PC-9 (cell line): ENCODE measurements at regions not wholly inside any gene's neighbourhood (a gene's known extent, or its start where the extent isn't known, plus 50 kb on each side); places are given as distances from the start of the nearest gene placed in this dataset.
"Not testable (repeated sequence)": the region's sequence is repeated elsewhere in the genome, so short reads cannot be mapped to it uniquely, and the experiment has no call there.

Experiments
- BruUV-seq: library from RNA; stranded (reverse); fragments of 400-500 nt; replicated peaks from 2 replicates; lab custom pipeline; 2021; lab: Mats Ljungman, UMichigan
- CTCF ChIA-PET: fragments of 300-600 bp; sonication (Branson Sonifier 250); formaldehyde crosslinking; loops from one replicate; lab custom pipeline; 2022; ENCODE audit warnings: antibody characterized with exemption; lab: Charles Lee
- POLR2A ChIA-PET: fragments of 300-600 bp; sonication (Branson Sonifier 250); formaldehyde crosslinking; loops from one replicate; lab custom pipeline; 2022; ENCODE audit warnings: antibody characterized with exemption; ENCODE audit not compliant: unreplicated experiment; lab: Charles Lee
- DNase-seq, 2 experiments: peaks; one replicate each; pipeline versions ENCODE4 v3.0.0 to v3.0.0-alpha.2; 2015 to 2022; ENCODE audit warnings: mixed read lengths in 1 of 2
- H2AFZ ChIP-seq: fragments of 200-600 bp; sonication (generic); 2 replicates; pipeline ENCODE4 v1.8.1; 2017; ENCODE audit warnings: antibody characterized with exemption
- H3F3A ChIP-seq: fragments of 200-600 bp; sonication (generic); 2 replicates; pipeline ENCODE4 v1.8.1; 2017; ENCODE audit warnings: antibody characterized with exemption, mild to moderate bottlenecking, low read depth; ENCODE audit not compliant: insufficient read depth
- H3K27ac ChIP-seq: fragments of 200-600 bp; sonication (generic); 2 replicates; pipeline ENCODE4 v1.6.1; 2016; ENCODE audit warnings: mixed run types
- H3K27me3 ChIP-seq: fragments of 200-600 bp; sonication (generic); 2 replicates; pipeline ENCODE4 v1.6.1; 2016; ENCODE audit warnings: low read depth, mixed run types; ENCODE audit not compliant: insufficient read depth
- H3K36me3 ChIP-seq: fragments of 200-600 bp; sonication (generic); 2 replicates; pipeline ENCODE4 v1.6.1; 2016; ENCODE audit warnings: low read depth, mixed run types
- H3K4me1 ChIP-seq: fragments of 200-600 bp; sonication (generic); replicated peaks from 2 replicates; pipeline ENCODE4 v1.6.1; 2016; ENCODE audit warnings: mixed run types; ENCODE audit not compliant: insufficient read depth
- H3K4me2 ChIP-seq: fragments of 200-600 bp; sonication (generic); 2 replicates; pipeline ENCODE4 v1.6.1; 2017; ENCODE audit warnings: mixed run types
- H3K4me3 ChIP-seq: fragments of 200-600 bp; sonication (generic); 2 replicates; pipeline ENCODE4 v1.6.1; 2016; ENCODE audit warnings: mixed run types
- H3K79me2 ChIP-seq: fragments of 200-600 bp; sonication (generic); 2 replicates; pipeline ENCODE4 v1.6.1; 2017; ENCODE audit warnings: low read depth, mixed run types
- H3K9me2 ChIP-seq: fragments of 200-600 bp; sonication (generic); 2 replicates; pipeline ENCODE4 v1.8.1; 2017; ENCODE audit warnings: mild to moderate bottlenecking; ENCODE audit not compliant: insufficient read depth
- H3K9me3 ChIP-seq: fragments of 200-600 bp; sonication (generic); 2 replicates; pipeline ENCODE4 v1.8.1; 2016; ENCODE audit warnings: low read depth; ENCODE audit not compliant: insufficient read depth
- H4K20me1 ChIP-seq: fragments of 200-600 bp; sonication (generic); 2 replicates; pipeline ENCODE4 v1.8.1; 2017; ENCODE audit not compliant: insufficient read depth
- CTCF ChIP-seq: fragments of 200-600 bp; sonication (generic); conservative IDR thresholded peaks from 2 replicates; pipeline ENCODE4 v1.6.1; 2017; ENCODE audit warnings: mixed run types, antibody characterized with exemption, mild to moderate bottlenecking, moderate library complexity
- intact Hi-C: fragments of 100-400 bp; cut with micrococcal nuclease; formaldehyde crosslinking; loops from one replicate; pipeline ENCODE4 v1.10.0; 2022; ENCODE audit not compliant: unreplicated experiment

- H4K20me1 ChIP-seq, POLR2A ChIA-PET, H3K27ac ChIP-seq, CTCF ChIA-PET, intact Hi-C loops, H3K4me2 ChIP-seq, BruUV-seq, H3K27me3 ChIP-seq, H3K4me3 ChIP-seq, H3K36me3 ChIP-seq, H3K9me3 ChIP-seq, DNase-seq, H2AFZ ChIP-seq, H3K9me2 ChIP-seq, H3F3A ChIP-seq, H3K79me2 ChIP-seq: not testable (repeated sequence)
- peaks cover 16% of the 10 kb centered on the region; the same call in 1 of the 2 replicates for H3K4me1 ChIP-seq
Observed at GRCh38 chr2:158866082-158866481, 71.0 kb downstream of the DAPL1 start.

GRCh38 chr2:158867531-158868191 is 72.5 kb downstream of the DAPL1 start:
- BruUV-seq, H3K9me2 ChIP-seq, H4K20me1 ChIP-seq, POLR2A ChIA-PET, intact Hi-C loops, H3K4me2 ChIP-seq, H3K36me3 ChIP-seq, H3K4me3 ChIP-seq, H3F3A ChIP-seq, H3K27ac ChIP-seq, H3K27me3 ChIP-seq, DNase-seq, H3K9me3 ChIP-seq, CTCF ChIA-PET, H3K79me2 ChIP-seq, H2AFZ ChIP-seq: not testable (repeated sequence)
- H3K4me1 ChIP-seq: peaks cover 16% of the 10 kb centered on the region; the same call in 1 of the 2 replicates

- BruUV-seq, H3K27ac ChIP-seq, H3K36me3 ChIP-seq, H3K9me3 ChIP-seq, H3K79me2 ChIP-seq, CTCF ChIA-PET, H3K4me3 ChIP-seq, intact Hi-C loops, H2AFZ ChIP-seq, H3K4me2 ChIP-seq, H3F3A ChIP-seq, POLR2A ChIA-PET, H4K20me1 ChIP-seq, H3K27me3 ChIP-seq, H3K9me2 ChIP-seq: not testable (repeated sequence)
- H3K4me1 ChIP-seq: peaks cover 16% of the 10 kb centered on the region; the same call in 1 of the 2 replicates
- DNase-seq: peak in 1 of 2 experiments; percentile 32
Observed at GRCh38 chr2:158868386-158868785, 73.3 kb downstream of the DAPL1 start.

GRCh38 chr2:158869122-158869521 is 74.0 kb downstream of the DAPL1 start:
- H3K27me3 ChIP-seq, H4K20me1 ChIP-seq, H3K4me3 ChIP-seq, POLR2A ChIA-PET, H2AFZ ChIP-seq, BruUV-seq, H3K79me2 ChIP-seq, intact Hi-C loops, H3K36me3 ChIP-seq, H3K9me3 ChIP-seq, H3F3A ChIP-seq, H3K9me2 ChIP-seq, CTCF ChIA-PET, H3K27ac ChIP-seq: not testable (repeated sequence)
- DNase-seq: peak in 1 of 2 experiments; percentile 26
- peak; percentile 40; the same call in 1 of the 2 replicates for TF ChIP-seq CTCF
- Histone ChIP-seq H3K4me1 (peaks cover 16% of the 10 kb centered on the region; the same call in 1 of the 2 replicates), H3K4me2 (peak overlapping the region; percentile 55)

- BruUV-seq, POLR2A ChIA-PET: not testable (repeated sequence)
Observed at GRCh38 chr2:158869609-158870008, 74.5 kb downstream of the DAPL1 start.

More at GRCh38 chr2:158869609-158870008, 74.5 kb downstream of the DAPL1 start:
- H3K36me3 ChIP-seq, H3K4me3 ChIP-seq, intact Hi-C loops, H3K27ac ChIP-seq, H3K9me2 ChIP-seq, H3K79me2 ChIP-seq, CTCF ChIA-PET, H3K9me3 ChIP-seq, H4K20me1 ChIP-seq, H2AFZ ChIP-seq, H3K27me3 ChIP-seq, H3F3A ChIP-seq: not testable (repeated sequence)
- H3K4me1 ChIP-seq: peaks cover 16% of the 10 kb centered on the region; the same call in 1 of the 2 replicates
- peak; percentile 26 to 37 for DNase-seq
- H3K4me2 ChIP-seq: peak overlapping the region; percentile 55
